T-helper 1 cell treated with Interleukin-12 subunit alpha and Interleukin-12 subunit beta and Interleukin-4 antibody, amounts not matched to agents 30 μg/mL and 1 μg/mL, for 36 hours (primary cell): ENCODE measurements at regions not wholly inside any gene's neighbourhood (a gene's known extent, or its start where the extent isn't known, plus 50 kb on each side); places are given as distances from the start of the nearest gene placed in this dataset.
"Not testable (repeated sequence)": the region's sequence is repeated elsewhere in the genome, so short reads cannot be mapped to it uniquely, and the experiment has no call there.

Experiments
- H3K27ac Mint-ChIP-seq: one replicate; pipeline ENCODE4 v1.8.0; 2021; ENCODE audit warnings: mild to moderate bottlenecking, mixed read lengths
- H3K27me3 Mint-ChIP-seq: one replicate; pipeline ENCODE4 v1.8.0; 2021; ENCODE audit warnings: low read depth, mixed read lengths
- H3K36me3 Mint-ChIP-seq: one replicate; pipeline ENCODE4 v1.8.0; 2021; ENCODE audit warnings: low read depth, mixed read lengths
- H3K4me1 Mint-ChIP-seq: one replicate; pipeline ENCODE4 v1.8.0; 2021; ENCODE audit warnings: low read depth, mixed read lengths
- H3K4me3 Mint-ChIP-seq: one replicate; pipeline ENCODE4 v1.8.0; 2021; ENCODE audit warnings: mild to moderate bottlenecking, moderate library complexity, mixed read lengths
- H3K9me3 Mint-ChIP-seq: one replicate; pipeline ENCODE4 v1.8.0; 2021; ENCODE audit warnings: mixed read lengths

DNA sequence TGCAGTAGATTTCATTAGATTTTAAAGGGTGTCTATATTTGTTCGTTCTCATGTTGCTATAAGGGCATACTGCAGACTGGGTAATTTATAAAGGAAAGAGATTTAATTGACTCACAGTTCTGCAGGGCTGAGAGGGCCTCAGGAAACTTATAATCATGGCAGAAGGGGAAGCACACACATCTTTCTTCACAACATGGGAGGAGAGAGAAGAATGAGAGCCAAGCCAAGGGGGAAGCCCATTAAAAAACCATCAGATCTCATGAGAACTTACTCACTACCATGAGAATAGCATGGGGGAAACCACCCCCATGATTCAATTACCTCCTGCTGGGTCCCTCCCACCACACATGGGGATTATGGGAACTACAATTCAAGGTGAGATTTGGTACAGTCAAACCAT lies 99.5 kb upstream of the TCF21 start:
- H3K27ac Mint-ChIP-seq, H3K9me3 Mint-ChIP-seq, H3K27me3 Mint-ChIP-seq, H3K4me3 Mint-ChIP-seq, H3K4me1 Mint-ChIP-seq, H3K36me3 Mint-ChIP-seq: not testable (repeated sequence)

DNA sequence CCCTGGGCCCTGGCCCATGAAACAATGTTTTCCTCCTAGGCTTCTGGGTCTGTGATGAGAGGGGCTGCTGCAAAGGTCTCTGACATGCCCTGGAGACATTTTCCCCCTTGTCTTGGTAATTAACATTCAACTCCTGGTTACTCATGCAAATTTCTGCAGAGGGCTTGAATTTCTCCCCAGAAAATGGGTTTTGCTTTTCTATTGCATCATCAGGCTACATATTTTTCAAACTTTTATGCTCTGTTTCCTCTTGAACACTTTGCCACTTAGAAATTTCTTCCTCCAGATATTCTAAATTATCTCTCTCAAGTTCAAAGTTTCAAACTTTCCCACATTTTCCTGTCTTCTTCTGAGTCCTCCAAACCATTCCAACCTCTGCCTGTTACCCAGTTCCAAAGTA lies 98.2 kb upstream of the TCF21 start:
- H3K27ac Mint-ChIP-seq, H3K9me3 Mint-ChIP-seq, H3K27me3 Mint-ChIP-seq, H3K4me1 Mint-ChIP-seq, H3K36me3 Mint-ChIP-seq, H3K4me3 Mint-ChIP-seq: not testable (repeated sequence)

DNA sequence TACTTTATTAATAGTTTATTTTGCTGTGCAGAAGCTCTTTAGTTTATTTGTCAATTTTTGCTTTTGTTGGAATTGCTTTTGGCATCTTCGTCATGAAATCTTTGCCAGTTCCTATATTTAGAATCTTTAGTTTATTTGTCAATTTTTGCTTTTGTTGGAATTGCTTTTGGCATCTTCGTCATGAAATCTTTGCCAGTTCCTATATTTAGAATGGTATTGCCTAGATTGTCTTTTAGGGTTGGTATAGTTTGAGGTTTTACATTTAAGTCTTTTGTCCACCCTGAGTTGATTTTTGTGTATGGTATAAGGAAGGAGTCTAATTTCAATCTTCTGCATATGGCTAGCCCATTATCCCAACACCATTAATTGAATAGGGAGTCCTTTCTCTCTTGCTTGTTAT lies 93.9 kb upstream of the TCF21 start:
- H3K4me1 Mint-ChIP-seq, H3K27me3 Mint-ChIP-seq, H3K9me3 Mint-ChIP-seq: not testable (repeated sequence)

DNA sequence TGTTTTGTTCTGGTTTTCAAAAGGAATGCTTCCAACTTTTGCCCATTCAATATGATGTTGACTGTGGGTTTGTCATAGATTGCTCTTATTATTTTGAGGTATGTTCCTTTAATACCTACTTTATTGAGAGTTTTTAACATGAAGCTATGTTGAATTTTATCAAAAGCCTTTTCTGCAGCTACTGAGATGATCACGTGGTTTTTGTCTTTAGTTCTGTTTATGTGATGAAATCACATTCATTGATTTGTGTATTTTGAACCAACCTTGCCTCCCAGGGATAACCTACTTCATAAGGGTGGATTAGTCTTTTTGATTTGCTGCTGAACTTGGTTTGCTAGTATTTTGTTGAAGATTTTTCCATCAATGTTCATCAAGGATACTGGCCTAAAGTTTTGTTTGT lies 92.7 kb upstream of the TCF21 start:
- Mint-ChIP-seq H3K27me3 (peaks cover 7% of the 10 kb centered on the region), H3K9me3 (no peaks in the 10 kb centered on the region), H3K4me3 (no peak overlapping the region), H3K4me1 (no peaks in the 10 kb centered on the region), H3K36me3 (no peaks in the 10 kb centered on the region), H3K27ac (no peak overlapping the region)

More for the DNA sequence above, 93.9 kb upstream of the TCF21 start:
- H3K4me3 Mint-ChIP-seq, H3K36me3 Mint-ChIP-seq, H3K27ac Mint-ChIP-seq: not testable (repeated sequence)

DNA sequence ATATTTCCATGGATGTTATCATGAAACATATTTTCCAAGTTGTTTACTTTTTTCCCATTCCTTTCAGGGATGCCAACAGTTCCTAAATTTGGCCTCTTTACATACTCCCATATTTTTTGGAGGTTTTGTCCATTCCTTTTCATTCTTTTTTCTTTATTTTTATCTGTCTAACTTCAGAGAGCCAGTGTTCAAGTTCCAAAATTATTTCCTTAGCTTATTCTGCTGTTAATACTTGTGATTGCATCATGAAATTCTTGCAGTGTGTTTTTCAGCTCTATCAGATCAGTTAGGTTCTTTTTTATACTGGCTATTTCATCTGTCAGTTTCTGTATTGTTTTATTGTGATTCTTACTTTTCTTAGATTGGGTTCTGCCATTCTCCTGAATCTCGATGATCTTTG lies 89.9 kb upstream of the TCF21 start:
- Mint-ChIP-seq H3K27ac (no peak overlapping the region), H3K9me3 (no peaks in the 10 kb centered on the region), H3K36me3 (no peaks in the 10 kb centered on the region), H3K4me1 (no peaks in the 10 kb centered on the region), H3K4me3 (no peak overlapping the region), H3K27me3 (peaks cover 7% of the 10 kb centered on the region)

DNA sequence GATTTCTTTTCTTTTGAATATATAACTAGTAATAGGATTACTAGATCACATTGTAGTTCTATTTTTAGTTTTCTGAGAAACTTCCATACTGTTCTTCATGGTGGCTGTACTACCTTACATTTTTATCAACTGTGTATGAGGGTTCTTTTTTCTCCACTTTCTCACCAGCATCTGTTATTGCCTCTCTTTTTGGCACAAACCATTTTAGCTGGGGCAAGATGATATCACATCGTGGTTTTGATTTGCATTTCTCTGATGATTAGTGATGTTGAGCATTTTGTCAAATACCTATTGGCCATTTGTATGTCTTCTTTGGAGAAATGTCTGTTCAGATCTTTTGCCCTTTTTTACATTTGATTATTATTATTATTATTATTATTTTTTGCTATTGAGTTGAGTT lies 86.1 kb upstream of the TCF21 start:
- H3K9me3 Mint-ChIP-seq = no peaks in the 10 kb centered on the region
- no peaks in the 10 kb centered on the region for H3K4me1 Mint-ChIP-seq
- no peak overlapping the region for H3K4me3 Mint-ChIP-seq
- no peak overlapping the region for H3K27ac Mint-ChIP-seq
- H3K36me3 Mint-ChIP-seq = no peaks in the 10 kb centered on the region
- no peaks in the 10 kb centered on the region for H3K27me3 Mint-ChIP-seq

DNA sequence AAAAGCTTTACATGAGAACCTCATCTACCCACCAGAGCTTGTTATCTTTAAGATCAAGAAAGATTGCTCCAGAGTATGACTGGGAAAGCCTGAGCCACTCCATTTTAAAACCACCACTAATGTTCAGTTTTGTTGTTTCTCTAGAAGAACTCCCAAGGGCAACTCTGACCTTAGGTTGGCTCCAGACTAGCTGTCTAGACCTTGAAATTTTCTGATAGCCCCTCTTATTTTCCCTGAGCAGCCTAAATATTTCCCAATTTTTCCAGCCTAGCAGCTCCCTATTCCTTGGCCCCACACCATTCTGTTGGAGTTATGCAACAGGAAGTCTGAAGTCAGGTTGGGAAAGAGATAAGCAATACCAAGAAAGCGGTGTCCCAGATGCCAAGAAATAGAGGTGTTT lies 84.6 kb upstream of the TCF21 start:
- Mint-ChIP-seq H3K9me3 (no peaks in the 10 kb centered on the region), H3K4me1 (no peaks in the 10 kb centered on the region), H3K4me3 (no peak overlapping the region), H3K27ac (no peak overlapping the region), H3K27me3 (peaks cover 4% of the 10 kb centered on the region), H3K36me3 (no peaks in the 10 kb centered on the region)

DNA sequence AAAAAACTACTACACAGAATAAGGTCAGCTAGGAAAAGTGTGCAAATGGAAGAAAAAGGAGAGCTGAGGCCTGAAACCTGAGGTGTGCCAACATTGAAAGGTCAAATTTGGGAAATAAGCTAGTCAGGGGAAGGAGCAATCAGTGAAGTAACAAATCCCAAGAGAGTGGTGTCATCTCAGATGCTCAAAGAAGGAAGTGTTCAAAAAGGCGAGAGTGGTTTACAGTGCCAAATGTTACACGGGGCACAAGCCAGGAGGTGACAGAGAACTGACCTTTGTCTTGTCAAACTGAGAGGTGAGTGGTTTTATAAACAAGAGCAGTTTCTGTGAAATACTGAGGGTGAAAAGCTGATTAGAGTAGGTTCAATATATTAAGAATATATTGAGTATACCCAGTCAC lies 83.0 kb upstream of the TCF21 start:
- H3K27me3 Mint-ChIP-seq = peaks cover 4% of the 10 kb centered on the region
- no peak overlapping the region for H3K27ac Mint-ChIP-seq
- no peaks in the 10 kb centered on the region for H3K36me3 Mint-ChIP-seq
- H3K9me3 Mint-ChIP-seq = no peaks in the 10 kb centered on the region
- no peak overlapping the region for H3K4me3 Mint-ChIP-seq
- H3K4me1 Mint-ChIP-seq = no peaks in the 10 kb centered on the region

DNA sequence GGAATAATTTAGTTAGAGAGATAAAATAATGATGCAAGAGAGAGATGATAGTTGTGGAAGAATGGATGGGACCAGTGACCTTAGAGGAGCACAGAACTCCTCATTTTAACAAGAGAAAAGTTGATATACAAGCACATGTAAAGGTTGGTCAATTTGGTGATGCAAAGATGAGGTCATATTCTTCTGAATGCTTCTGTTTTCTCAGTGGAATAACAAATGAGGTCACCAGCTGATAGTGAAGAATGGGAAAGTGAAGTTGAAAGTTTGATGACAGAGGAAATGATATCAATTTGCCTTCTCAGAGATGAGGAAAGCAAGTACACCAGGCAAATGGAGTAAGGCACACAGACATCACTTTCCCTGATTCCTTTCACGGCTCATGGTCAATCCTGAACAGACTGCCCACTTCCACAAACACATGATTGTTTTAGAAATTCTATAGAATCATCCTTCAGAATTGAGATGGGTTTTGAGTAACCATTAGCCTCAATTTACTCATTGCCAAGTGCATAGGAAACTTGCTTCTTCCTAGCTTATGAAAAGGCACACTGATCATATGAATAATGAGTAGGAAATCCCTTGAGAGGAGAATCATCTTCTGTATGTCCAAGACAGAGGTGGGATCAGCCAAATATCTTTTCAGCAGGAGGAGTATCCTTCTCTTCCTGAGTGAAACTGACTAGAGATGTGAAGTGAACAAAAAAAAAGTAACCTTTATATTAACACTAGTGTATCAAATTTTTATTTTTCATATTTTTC lies 82.4 kb upstream of the TCF21 start:
- Mint-ChIP-seq H3K4me1 (no peaks in the 10 kb centered on the region), H3K4me3 (no peak overlapping the region), H3K36me3 (no peaks in the 10 kb centered on the region), H3K9me3 (no peaks in the 10 kb centered on the region), H3K27ac (no peak overlapping the region), H3K27me3 (peaks cover 4% of the 10 kb centered on the region)

DNA sequence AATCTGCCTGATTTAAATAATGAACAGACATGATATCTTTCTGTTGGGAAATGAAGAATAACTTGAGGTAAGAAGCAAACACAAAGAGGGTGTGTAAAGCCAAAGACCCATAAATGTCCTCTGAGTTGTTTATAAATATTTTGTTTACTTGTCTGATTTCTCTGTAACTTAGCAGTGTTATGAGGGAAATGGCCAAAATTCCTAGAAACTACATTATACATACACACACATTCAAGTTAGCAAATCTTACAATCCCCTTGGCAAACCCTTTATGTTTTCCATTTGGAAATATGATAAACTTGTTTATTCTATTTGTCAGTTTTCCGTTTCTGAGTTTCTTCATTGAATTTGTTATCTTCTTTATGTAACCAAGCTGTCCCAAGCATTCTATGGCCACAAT lies 81.4 kb upstream of the TCF21 start:
- no peaks in the 10 kb centered on the region for H3K4me1 Mint-ChIP-seq
- H3K9me3 Mint-ChIP-seq = no peaks in the 10 kb centered on the region
- peaks cover 4% of the 10 kb centered on the region for H3K27me3 Mint-ChIP-seq

DNA sequence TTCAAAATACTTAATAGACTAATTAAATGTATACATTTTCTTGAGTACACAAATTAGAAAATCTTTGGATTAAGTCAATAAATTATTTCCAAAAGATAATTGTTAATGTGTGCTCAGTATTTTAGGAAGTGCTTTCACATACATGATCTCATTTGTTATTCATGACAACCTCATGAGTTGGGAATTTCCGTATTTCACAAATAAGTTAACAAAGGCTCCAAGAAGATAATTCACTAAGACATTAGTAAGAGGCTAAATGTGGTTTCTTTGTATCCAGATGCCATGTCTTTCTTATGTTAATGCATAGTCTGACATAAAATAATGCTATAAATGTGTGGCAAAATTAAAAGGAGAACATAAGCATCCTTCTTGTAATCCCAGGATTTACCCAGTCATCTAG lies 79.5 kb upstream of the TCF21 start:
- no peak overlapping the region for H3K4me3 Mint-ChIP-seq
- H3K36me3 Mint-ChIP-seq = no peaks in the 10 kb centered on the region
- no peaks in the 10 kb centered on the region for H3K4me1 Mint-ChIP-seq
- H3K9me3 Mint-ChIP-seq = no peaks in the 10 kb centered on the region
- H3K27me3 Mint-ChIP-seq = peaks cover 4% of the 10 kb centered on the region
- no peak overlapping the region for H3K27ac Mint-ChIP-seq

More for the DNA sequence above, 81.4 kb upstream of the TCF21 start:
- no peak overlapping the region for H3K4me3 Mint-ChIP-seq
- H3K27ac Mint-ChIP-seq = no peak overlapping the region
- no peaks in the 10 kb centered on the region for H3K36me3 Mint-ChIP-seq

DNA sequence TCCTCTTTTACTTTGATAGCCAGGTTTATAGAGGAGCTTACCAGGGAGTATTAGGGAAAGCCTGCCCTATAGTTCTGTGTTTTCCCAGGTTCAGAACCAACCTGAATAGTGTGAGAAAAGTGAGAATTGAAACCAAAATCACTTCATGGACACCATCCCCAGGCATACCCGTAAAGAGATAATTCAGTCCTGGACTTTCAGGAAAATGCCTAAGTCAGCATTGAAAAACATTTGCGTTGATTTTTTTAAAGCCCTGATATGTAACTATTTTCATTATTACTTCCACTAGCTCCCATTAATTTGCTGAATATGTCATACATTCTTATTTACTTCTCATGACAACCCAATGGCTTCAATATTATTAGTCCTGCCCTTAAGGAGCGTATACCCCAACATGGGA lies 77.4 kb upstream of the TCF21 start:
- H3K27ac Mint-ChIP-seq = no peak overlapping the region
- no peaks in the 10 kb centered on the region for H3K9me3 Mint-ChIP-seq
- H3K36me3 Mint-ChIP-seq = no peaks in the 10 kb centered on the region
- H3K4me1 Mint-ChIP-seq = no peaks in the 10 kb centered on the region
- peaks cover 4% of the 10 kb centered on the region for H3K27me3 Mint-ChIP-seq
- H3K4me3 Mint-ChIP-seq = no peak overlapping the region

DNA sequence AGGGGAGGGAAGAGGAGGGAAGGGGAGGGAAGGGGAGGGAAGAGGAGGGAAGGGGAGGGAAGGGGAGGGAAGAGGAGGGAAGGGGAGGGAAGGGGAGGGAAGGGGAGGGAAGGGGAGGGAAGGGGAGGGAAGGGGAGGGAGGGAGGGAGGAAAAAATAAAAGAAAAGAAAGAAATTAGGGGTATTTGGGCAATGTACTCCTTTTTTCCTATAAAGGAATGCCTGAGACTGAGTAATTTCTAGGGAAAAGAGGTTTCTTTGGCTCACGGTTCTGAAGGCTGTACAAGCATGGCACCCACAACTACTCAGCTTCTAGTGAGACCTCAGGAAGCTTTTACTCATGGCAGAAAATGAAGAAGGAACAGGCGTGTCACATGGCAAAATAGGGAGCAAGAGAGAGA lies 76.5 kb upstream of the TCF21 start:
- H3K9me3 Mint-ChIP-seq, H3K27ac Mint-ChIP-seq, H3K4me3 Mint-ChIP-seq, H3K27me3 Mint-ChIP-seq, H3K4me1 Mint-ChIP-seq, H3K36me3 Mint-ChIP-seq: not testable (repeated sequence)

DNA sequence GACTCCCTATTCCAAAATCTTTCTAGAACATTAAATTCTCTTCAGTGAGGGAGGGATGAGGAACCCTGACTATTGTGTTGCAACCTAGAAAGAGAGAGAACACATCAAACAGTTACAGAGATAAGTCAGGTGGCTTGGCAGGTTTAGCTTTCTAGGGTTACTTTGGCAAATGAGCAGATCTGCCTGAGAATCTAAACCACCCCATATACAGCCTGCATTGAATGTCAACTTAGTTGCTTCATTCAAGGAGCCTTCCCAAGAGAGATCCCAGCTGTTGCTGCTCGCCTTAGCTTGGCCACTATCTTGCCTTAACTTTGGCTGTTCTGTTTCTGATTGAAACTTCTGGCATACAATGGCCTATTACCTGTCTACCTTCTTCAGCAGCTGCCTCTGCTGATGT lies 74.7 kb upstream of the TCF21 start:
- no peaks in the 10 kb centered on the region for H3K9me3 Mint-ChIP-seq
- H3K4me1 Mint-ChIP-seq = no peaks in the 10 kb centered on the region
- no peak overlapping the region for H3K4me3 Mint-ChIP-seq
- H3K27ac Mint-ChIP-seq = no peak overlapping the region
- H3K36me3 Mint-ChIP-seq = no peaks in the 10 kb centered on the region
- H3K27me3 Mint-ChIP-seq = no peaks in the 10 kb centered on the region

DNA sequence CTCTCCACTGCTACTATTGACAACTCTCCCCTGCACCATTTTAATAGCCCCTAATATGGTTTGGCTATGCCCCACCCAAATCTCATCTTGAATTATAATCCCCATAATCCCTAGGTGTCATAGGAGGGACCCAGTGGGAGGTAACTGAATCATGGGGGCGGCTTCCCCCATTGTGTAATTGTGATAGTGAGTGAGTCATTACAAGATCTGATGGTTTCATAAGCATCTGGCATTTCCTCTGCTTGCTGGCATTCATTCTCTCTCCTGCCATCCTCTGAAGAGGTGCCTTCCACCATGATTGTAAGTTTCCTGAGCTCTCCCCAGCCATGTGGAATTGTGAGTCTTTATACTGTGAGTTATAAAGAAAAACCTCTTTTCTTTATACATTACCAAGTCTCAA lies 74.1 kb upstream of the TCF21 start:
- Mint-ChIP-seq H3K4me1 (no peaks in the 10 kb centered on the region), H3K36me3 (no peaks in the 10 kb centered on the region), H3K9me3 (no peaks in the 10 kb centered on the region), H3K4me3 (no peak overlapping the region), H3K27ac (no peak overlapping the region), H3K27me3 (no peaks in the 10 kb centered on the region)

DNA sequence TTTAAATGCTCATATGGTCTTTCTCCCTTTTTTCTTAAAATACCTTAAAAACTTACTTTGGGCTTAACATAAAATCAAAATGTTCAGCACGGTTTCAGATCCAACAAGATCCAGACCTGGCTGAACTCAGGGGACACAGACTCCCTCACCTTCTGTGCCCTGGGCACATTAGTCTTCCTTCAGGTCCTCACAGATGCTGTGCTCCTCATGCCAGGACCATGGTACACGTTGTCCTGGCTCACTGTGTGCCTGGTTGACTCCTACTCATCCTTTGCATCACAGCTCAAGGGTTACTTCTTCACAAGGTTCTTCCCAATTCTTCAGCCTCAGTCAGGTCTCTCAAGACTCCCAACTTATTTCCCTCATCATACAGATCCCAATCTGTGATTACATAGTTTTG lies 73.6 kb upstream of the TCF21 start:
- H3K4me1 Mint-ChIP-seq = no peaks in the 10 kb centered on the region
- H3K27ac Mint-ChIP-seq = no peak overlapping the region
- no peaks in the 10 kb centered on the region for H3K36me3 Mint-ChIP-seq
- no peak overlapping the region for H3K4me3 Mint-ChIP-seq
- no peaks in the 10 kb centered on the region for H3K9me3 Mint-ChIP-seq
- H3K27me3 Mint-ChIP-seq = no peaks in the 10 kb centered on the region
